ENCODE measurements at regions not wholly inside any gene's neighbourhood (a gene's known extent, or its start where the extent isn't known, plus 50 kb on each side); places are given as distances from the start of the nearest gene placed in this dataset.

- no peak for DNase-seq (ENCODE audit: low read depth)
Observed at GRCh38 chr2:220000080-220000479, 372.6 kb downstream of the SLC4A3 start.

- no peak for DNase-seq (ENCODE audit: low read depth)
Observed at GRCh38 chr2:220000586-220000985, 373.2 kb downstream of the SLC4A3 start.

GRCh38 chr2:220001751-220002150, 374.3 kb downstream of the SLC4A3 start:
- DNase-seq (ENCODE audit: low read depth) = no peak

GRCh38 chr2:220002251-220002650, 374.8 kb downstream of the SLC4A3 start:
- DNase-seq (ENCODE audit: low read depth) = no peak

GRCh38 chr2:220002699-220003098, 375.3 kb downstream of the SLC4A3 start:
- no peak for DNase-seq (ENCODE audit: low read depth)

- no peak for DNase-seq (ENCODE audit: low read depth)
Observed at GRCh38 chr2:220005362-220005761, 377.9 kb downstream of the SLC4A3 start.

GRCh38 chr2:220006152-220006621, 378.8 kb downstream of the SLC4A3 start:
- no peak for DNase-seq (ENCODE audit: low read depth)

GRCh38 chr2:220011859-220012258, 384.4 kb downstream of the SLC4A3 start:
- DNase-seq (ENCODE audit: low read depth) = no peak

GRCh38 chr2:220014961-220015360, 387.5 kb downstream of the SLC4A3 start:
- DNase-seq (ENCODE audit: low read depth) = no peak

GRCh38 chr2:220015576-220015975, 388.1 kb downstream of the SLC4A3 start:
- no peak for DNase-seq (ENCODE audit: low read depth)

GRCh38 chr2:220025207-220025606, 397.8 kb downstream of the SLC4A3 start:
- DNase-seq (ENCODE audit: low read depth) = no peak

GRCh38 chr2:220029013-220029412, 401.6 kb downstream of the SLC4A3 start:
- no peak for DNase-seq (ENCODE audit: low read depth)

GRCh38 chr2:220033546-220033945, 406.1 kb downstream of the SLC4A3 start:
- no peak for DNase-seq (ENCODE audit: low read depth)

GRCh38 chr2:220034426-220035130, 407.1 kb downstream of the SLC4A3 start:
- DNase-seq (ENCODE audit: low read depth) = no peak

- DNase-seq (ENCODE audit: low read depth) = no peak
Observed at GRCh38 chr2:220036431-220036830, 409.0 kb downstream of the SLC4A3 start.

- DNase-seq (ENCODE audit: low read depth) = no peak
Observed at GRCh38 chr2:220040346-220040745, 412.9 kb downstream of the SLC4A3 start.

- no peak for DNase-seq (ENCODE audit: low read depth)
Observed at GRCh38 chr2:220041447-220041846, 414.0 kb downstream of the SLC4A3 start.

- DNase-seq (ENCODE audit: low read depth) = no peak
Observed at GRCh38 chr2:220043155-220043989, 415.9 kb downstream of the SLC4A3 start.

GRCh38 chr2:220043990-220044335, 416.5 kb downstream of the SLC4A3 start:
- no peak for DNase-seq (ENCODE audit: low read depth)

- DNase-seq (ENCODE audit: low read depth) = no peak
Observed at GRCh38 chr2:220044383-220044782, 417.0 kb downstream of the SLC4A3 start.

GRCh38 chr2:220046507-220046906, 419.1 kb downstream of the SLC4A3 start:
- DNase-seq (ENCODE audit: low read depth) = no peak

- DNase-seq (ENCODE audit: low read depth) = no peak
Observed at GRCh38 chr2:220051716-220052115, 424.3 kb downstream of the SLC4A3 start.

GRCh38 chr2:220053919-220054318, 426.5 kb downstream of the SLC4A3 start:
- no peak for DNase-seq (ENCODE audit: low read depth)

Measured in stimulated activated CD8-positive, alpha-beta memory T cell treated with anti-CD3 and anti-CD28 coated beads, Interleukin-12 subunit alpha, Interleukin-12 subunit beta, amount 100 ng/mL, for 1 hour (primary cell).